Suprapubic skin (tissue), 4 donors: ENCODE measurements at regions not wholly inside any gene's neighbourhood (a gene's known extent, or its start where the extent isn't known, plus 50 kb on each side); places are given as distances from the start of the nearest gene placed in this dataset.

ENCODE experiments used
- DNase-seq, 2 donors: peaks; one replicate each; pipeline ENCODE4 v3.0.0-alpha.2; 2019; ENCODE audit warnings: low spot score in 2 of 2
- H3K27ac ChIP-seq: fragments of 200-600 bp; sonication (generic); one replicate; pipeline ENCODE4 v1.5.1; 2019
- H3K27me3 ChIP-seq: fragments of 200-600 bp; sonication (generic); one replicate; pipeline ENCODE4 v1.5.1; 2019
- H3K36me3 ChIP-seq: fragments of 200-600 bp; sonication (generic); one replicate; pipeline ENCODE4 v1.5.1; 2019
- H3K4me1 ChIP-seq: fragments of 200-600 bp; sonication (generic); one replicate; pipeline ENCODE4 v1.5.1; 2019
- H3K4me3 ChIP-seq: fragments of 200-600 bp; sonication (generic); one replicate; pipeline ENCODE4 v1.5.1; 2019; ENCODE audit warnings: mild to moderate bottlenecking
- H3K9me3 ChIP-seq: fragments of 200-600 bp; sonication (generic); one replicate; pipeline ENCODE4 v1.5.1; 2019
- CTCF ChIP-seq, 2 donors: fragments of 200-600 bp in 1 of 2; fragments of 450-650 bp in 1 of 2; sonication (generic) in 1 of 2; IDR thresholded peaks; one replicate each; pipeline ENCODE4 v1.5.1; 2016 to 2019; ENCODE audit warnings: antibody characterized with exemption in 2 of 2, mild to moderate bottlenecking in 1 of 2, moderate library complexity in 1 of 2
- EP300 ChIP-seq: sonication (generic); formaldehyde crosslinking; IDR thresholded peaks from one replicate; pipeline ENCODE4 v1.6.1; 2017; ENCODE audit warnings: antibody characterized with exemption
- POLR2A ChIP-seq, 2 donors: fragments of 450-650 bp; IDR thresholded peaks; one replicate each; pipeline ENCODE4 v1.6.1; 2017; ENCODE audit warnings: antibody characterized with exemption in 2 of 2, mild to moderate bottlenecking in 2 of 2, moderate library complexity in 2 of 2
- POLR2AphosphoS5 ChIP-seq, 3 donors: sonication (generic); formaldehyde crosslinking; IDR thresholded peaks; one replicate each; pipeline ENCODE4 v1.6.1; 2017; ENCODE audit warnings: antibody characterized with exemption in 3 of 3
- whole genome bisulfite sequencing: methylation state at CpG from one replicate; pipeline ENCODE4 v1.1.5; 2018; 5-methylcytosine and 5-hydroxymethylcytosine counted together

DNA sequence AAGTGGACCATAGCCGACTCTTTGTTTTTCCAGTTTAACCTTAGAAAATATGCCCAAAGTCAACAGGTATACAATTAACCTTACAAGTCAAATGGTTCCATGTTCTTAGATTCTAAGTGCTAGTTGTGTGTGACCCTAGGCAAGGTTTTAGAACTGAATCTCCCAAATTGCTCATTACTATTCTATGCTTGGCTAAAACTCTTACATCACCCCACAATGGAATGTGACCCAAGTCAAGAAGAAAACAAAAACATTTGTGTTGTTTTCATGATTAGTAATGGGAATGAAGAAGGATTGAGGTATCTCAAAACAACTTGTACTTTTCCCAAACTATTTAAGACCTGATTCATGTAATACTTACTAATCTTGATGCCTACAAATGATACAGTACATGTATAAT is 159.2 kb downstream of the ARRDC3 start:
- H3K36me3 ChIP-seq = no peaks in the 10 kb centered on the region
- no peaks in the 10 kb centered on the region for H3K9me3 ChIP-seq
- WGBS = 93% methylated on average over 1 of the region's 1 CpG
- DNase-seq = no peak
- H3K27ac ChIP-seq = no peak overlapping the region
- peaks cover 10% of the 10 kb centered on the region for H3K4me1 ChIP-seq
- H3K27me3 ChIP-seq = no peaks in the 10 kb centered on the region
- no peak for TF ChIP-seq EP300
- no peak for TF ChIP-seq POLR2AphosphoS5 (IDR thresholded peaks at IDR 0.05)
- TF ChIP-seq POLR2A (IDR thresholded peaks at IDR 0.05) = no peak
- no peak for TF ChIP-seq CTCF (IDR thresholded peaks at IDR 0.05)
- H3K4me3 ChIP-seq = no peak overlapping the region

DNA sequence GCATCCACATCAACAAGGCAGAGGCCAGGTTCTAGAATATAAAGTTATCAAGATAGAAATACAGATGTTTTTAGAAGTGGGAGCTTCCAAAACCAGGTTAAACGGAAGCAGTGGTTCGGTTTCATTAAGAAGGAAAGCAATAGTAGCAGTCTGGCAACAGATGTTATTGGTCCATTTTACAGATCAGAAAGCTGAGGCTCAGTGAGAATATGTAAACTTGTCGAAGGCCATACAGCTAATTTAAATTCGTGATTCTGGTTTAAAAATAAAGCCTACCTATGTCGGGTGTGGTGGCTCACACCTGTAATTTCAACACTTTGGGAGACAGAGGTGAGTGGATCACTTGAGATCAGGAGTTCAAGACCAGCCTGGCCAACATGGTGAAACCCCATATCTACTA is 160.6 kb downstream of the ARRDC3 start:
- Histone ChIP-seq H3K27me3 (no peaks in the 10 kb centered on the region), H3K9me3 (no peaks in the 10 kb centered on the region), H3K27ac (no peak overlapping the region), H3K4me1 (peaks cover 18% of the 10 kb centered on the region), H3K4me3 (no peak overlapping the region), H3K36me3 (no peaks in the 10 kb centered on the region)
- no peak for TF ChIP-seq POLR2A (IDR thresholded peaks at IDR 0.05)
- no peak for TF ChIP-seq POLR2AphosphoS5 (IDR thresholded peaks at IDR 0.05)
- no peak for TF ChIP-seq EP300
- TF ChIP-seq CTCF (IDR thresholded peaks at IDR 0.05) = no peak
- no peak for DNase-seq
- 93% methylated on average over 5 of the region's 5 CpGs for WGBS

GRCh38 chr5:91221917-91222316 is 161.2 kb downstream of the ARRDC3 start:
- WGBS = 96% methylated on average over 1 of the region's 1 CpG

GRCh38 chr5:91219803-91220371 is 163.2 kb downstream of the ARRDC3 start:
- H3K4me1 ChIP-seq = peaks cover 18% of the 10 kb centered on the region
- H3K27me3 ChIP-seq = no peaks in the 10 kb centered on the region
- TF ChIP-seq POLR2A (IDR thresholded peaks at IDR 0.05) = no peak
- no peak for TF ChIP-seq EP300
- no peak for TF ChIP-seq CTCF (IDR thresholded peaks at IDR 0.05)
- no peak for TF ChIP-seq POLR2AphosphoS5 (IDR thresholded peaks at IDR 0.05)
- H3K36me3 ChIP-seq = no peaks in the 10 kb centered on the region
- DNase-seq = no peak
- no peak overlapping the region for H3K27ac ChIP-seq
- WGBS = 90% methylated on average over 3 of the region's 3 CpGs
- no peaks in the 10 kb centered on the region for H3K9me3 ChIP-seq
- H3K4me3 ChIP-seq = no peak overlapping the region

More at GRCh38 chr5:91221917-91222316, 161.2 kb downstream of the ARRDC3 start:
- Histone ChIP-seq H3K9me3 (no peaks in the 10 kb centered on the region), H3K36me3 (no peaks in the 10 kb centered on the region), H3K27me3 (no peaks in the 10 kb centered on the region), H3K4me1 (peaks cover 18% of the 10 kb centered on the region), H3K27ac (no peak overlapping the region), H3K4me3 (no peak overlapping the region)
- no peak for TF ChIP-seq POLR2A (IDR thresholded peaks at IDR 0.05)
- no peak for TF ChIP-seq POLR2AphosphoS5 (IDR thresholded peaks at IDR 0.05)
- TF ChIP-seq EP300 = no peak
- TF ChIP-seq CTCF (IDR thresholded peaks at IDR 0.05) = no peak
- no peak for DNase-seq

GRCh38 chr5:91219091-91219802 is 163.9 kb downstream of the ARRDC3 start:
- Histone ChIP-seq H3K4me3 (no peak overlapping the region), H3K4me1 (peaks cover 18% of the 10 kb centered on the region), H3K9me3 (no peaks in the 10 kb centered on the region), H3K27me3 (no peaks in the 10 kb centered on the region), H3K36me3 (no peaks in the 10 kb centered on the region), H3K27ac (peak overlapping the region; percentile 38)
- TF ChIP-seq EP300 (no peak), POLR2AphosphoS5 (IDR thresholded peaks at IDR 0.05) (peak in 1 of 3 donors; percentile 64)
- 50% methylated on average over 5 of the region's 5 CpGs for WGBS
- peak in 1 of 2 donors; percentile 67 for DNase-seq
